HG03575 (cell line): ENCODE measurements at regions not wholly inside any gene's neighbourhood (a gene's known extent, or its start where the extent isn't known, plus 50 kb on each side); places are given as distances from the start of the nearest gene placed in this dataset.

ENCODE experiments used
- ATAC-seq: cut with Tn5 transposase; IDR thresholded peaks from one replicate; pipeline ENCODE4 v1.9.1; 2021; ENCODE audit not compliant: unreplicated experiment, insufficient number of reproducible peaks, low FRiP score; ENCODE audit errors: extremely low read depth

- ATAC-seq = no peak
Observed at GRCh38 chr2:30041884-30042283, 104.9 kb upstream of the YPEL5 start.

DNA sequence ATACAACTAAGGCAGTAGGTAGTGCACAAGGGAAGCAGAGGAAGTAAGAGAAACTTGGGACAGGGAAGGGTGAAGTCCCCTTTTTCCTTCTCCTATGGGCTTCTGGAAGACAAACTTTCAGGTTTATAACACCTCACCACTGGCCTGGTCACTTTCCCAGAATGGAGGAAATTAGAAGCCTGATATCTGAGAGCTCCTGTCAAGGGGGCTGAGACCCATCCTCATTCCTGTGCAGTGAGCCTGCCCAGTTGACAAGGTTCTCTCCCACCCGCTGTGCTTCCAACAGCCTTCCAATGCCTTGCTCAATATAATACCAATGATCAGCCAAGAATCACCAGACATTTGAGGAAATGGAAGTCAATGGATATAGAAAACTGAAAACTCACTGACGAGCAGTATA, 100.4 kb upstream of the YPEL5 start:
- no peak for ATAC-seq

GRCh38 chr2:30046979-30047378, 99.8 kb upstream of the YPEL5 start:
- no peak for ATAC-seq

DNA sequence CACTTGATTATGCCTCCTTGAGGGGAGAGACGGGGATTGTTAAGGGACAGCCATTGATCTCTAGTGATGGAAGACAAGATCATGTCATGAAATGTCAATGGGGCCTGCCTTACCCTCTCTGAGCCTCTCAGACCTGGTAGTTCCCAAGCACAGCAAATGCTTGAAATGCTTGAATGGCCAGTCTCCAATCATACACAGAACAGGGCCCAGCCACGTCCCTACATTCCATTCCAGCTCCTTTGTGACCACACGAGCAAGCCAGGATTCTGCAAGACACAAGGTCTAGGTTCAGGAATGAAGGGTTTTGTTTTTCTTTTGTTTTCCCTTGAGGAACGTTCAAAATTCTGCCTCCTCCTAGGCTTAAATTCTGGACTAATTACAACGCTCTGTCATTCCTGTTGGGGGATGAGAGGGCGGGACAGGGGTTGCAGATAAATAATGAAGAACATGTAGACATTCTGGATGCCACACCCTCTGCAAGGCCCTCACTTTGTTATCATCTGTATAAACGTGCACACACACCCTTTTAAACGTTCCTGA, 98.1 kb upstream of the YPEL5 start:
- no peak for ATAC-seq

GRCh38 chr2:30055548-30055947, 91.3 kb upstream of the YPEL5 start:
- ATAC-seq = no peak

DNA sequence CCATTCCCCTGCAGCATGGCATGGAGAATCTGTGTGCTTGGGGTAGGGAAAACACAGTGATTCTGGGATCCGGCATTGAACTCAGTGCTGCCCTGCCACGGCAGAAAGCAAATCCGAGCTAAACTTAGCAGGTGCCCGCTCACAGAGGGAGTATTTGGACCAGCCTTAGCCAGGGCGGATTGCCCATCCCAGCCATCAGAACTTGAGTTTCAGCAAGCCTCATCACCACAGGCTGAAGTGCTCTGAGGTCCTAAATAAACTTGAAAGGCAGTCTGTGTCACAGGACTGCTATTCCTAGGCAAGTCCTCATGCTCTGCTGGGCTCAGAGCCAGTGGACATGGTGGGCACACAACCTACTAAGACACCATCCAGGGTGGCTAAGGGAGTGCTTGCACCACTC, 86.2 kb upstream of the YPEL5 start:
- no peak for ATAC-seq

DNA sequence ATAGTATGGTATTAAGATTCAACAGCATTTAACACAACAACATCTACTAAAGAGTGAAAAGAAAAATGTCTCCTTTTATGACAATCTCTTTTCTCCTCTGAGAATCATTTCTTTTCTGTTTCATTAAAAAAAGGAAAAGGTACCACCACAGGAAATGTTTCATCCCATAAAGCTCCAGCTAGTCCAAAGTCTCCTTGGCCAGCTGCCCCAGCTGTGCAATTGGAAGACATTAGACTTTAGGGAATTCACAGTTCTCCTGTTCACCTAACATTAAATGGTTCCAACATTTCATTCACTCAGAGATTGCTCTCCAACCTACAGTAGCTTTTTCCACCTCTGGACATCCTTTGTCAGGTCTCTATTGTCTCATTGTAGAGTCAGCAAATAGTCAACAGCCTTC, 78.7 kb upstream of the YPEL5 start:
- no peak for ATAC-seq

DNA sequence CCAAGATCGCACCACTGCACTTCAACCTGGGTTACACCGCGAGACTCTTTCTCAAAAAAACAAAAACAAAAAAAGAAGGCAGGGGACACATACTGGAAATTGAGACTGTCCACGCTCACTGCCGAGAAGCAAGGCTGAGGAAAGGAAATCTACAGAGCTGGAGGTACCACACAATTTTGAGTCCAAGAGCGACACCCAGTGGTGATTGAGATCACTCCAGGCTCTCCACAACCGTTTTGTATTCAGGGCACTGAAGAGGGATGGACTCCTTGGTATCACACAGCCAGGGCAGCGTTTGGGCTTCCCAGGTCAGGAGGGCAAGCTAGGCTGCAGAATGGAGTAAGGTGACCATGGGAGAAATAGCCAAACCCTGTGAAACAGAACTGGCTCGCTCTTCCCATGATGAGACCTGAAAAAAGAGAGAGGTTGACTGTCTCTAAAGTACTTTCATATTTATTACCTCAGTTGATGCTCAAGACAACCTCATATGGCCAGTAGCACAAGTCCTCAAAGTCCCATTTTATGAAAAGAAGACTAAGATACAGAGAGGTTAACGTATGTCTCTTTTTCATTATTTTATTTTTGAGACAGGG, 74.5 kb upstream of the YPEL5 start:
- ATAC-seq = no peak

DNA sequence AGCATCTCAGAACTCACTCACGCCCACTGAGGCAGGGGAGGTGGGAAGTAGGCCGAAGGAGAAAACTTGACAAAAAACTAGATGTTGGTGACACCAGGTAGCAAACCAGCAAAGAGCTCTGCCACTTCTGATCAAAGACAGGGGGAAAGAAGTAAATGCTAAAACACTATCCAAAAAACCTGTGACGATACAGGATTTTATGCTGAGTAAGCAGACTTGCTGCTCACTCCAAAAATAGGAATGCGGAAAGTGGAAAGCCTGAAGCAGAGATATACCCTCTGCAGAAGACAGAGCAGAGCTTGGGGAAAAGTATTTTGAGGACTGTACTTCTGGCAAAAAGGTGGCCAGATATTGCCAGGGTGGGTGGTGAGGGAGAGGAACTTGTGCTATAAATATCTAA, 73.3 kb upstream of the YPEL5 start:
- no peak for ATAC-seq

DNA sequence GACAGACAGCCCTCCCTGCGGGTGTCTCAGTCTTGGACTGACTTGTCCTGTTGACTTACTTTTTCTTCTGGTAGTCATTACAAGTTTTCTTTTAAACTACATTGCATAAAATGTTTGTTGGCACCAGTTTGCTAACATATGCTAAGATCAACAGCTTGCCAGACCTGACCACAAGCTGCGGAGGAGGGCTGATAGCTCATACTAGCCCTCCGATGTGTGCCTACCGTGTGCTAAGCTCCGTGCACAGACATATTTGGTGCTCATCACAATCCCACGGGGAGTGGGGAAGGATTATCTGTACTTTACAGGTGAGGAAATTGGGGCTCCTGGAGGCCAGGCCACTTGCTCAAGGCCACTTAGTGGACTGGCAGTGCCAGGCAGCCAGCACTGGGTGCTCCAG, 72.8 kb upstream of the YPEL5 start:
- ATAC-seq = no peak

DNA sequence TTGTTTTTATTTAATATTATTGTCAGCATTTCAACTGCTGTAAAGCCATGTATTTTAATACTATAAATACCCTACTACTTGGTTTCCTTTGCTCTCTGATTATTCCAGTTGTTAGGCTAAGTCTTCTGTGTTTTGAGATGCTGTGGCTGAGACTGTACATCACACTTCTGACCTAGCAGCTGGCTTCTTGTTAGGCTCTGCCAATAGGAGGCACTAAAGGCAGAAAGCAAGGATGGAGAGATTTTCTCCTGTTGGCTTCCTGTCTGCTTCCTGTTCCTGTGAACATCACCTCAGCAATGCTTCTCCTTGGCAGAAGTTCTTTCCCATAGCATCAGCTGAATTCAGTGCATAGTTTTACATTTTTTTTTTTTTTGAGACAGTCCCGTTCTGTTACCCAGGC, 68.3 kb upstream of the YPEL5 start:
- no peak for ATAC-seq

- ATAC-seq = no peak
Observed at GRCh38 chr2:30084915-30085314, 61.9 kb upstream of the YPEL5 start.

DNA sequence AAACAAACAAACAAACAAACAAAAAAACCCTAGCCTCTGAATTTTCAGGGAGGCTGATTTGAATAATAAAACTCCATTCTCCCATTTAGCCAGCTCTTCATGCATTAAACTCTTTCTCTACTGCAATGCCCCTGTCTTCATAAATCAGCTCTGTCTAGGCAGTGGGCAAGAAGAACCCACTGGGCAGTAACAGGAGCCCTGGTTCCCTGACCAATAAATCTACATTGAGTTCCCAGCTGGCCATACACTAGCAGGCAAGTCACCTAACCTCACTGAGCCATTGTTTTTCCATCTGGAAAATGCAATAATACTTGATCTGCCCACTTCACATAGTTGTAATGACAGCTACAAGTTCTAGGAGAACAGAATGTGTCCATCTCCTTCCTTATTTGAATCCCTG, 57.6 kb upstream of the YPEL5 start:
- ATAC-seq = no peak

DNA sequence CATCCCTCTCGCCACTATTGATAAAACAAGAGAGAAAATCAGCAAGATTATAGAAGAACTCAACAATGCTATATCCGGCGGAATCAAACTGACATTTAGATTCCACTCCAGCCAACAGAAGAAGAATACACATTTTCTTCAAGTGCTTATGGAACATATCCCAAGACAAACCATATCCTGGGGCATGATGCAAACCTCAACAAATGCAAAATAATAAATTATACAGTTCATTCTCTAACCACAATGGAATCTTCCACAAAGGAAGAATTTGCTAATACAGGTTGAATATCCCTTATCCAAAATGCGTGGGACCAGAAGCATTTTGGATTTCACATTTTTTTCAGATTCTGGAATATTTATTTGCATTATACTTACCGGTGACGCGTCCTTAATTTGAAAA, 51.4 kb upstream of the YPEL5 start:
- ATAC-seq = no peak

- no peak for ATAC-seq
Observed at GRCh38 chr2:30096451-30096850, 50.4 kb upstream of the YPEL5 start.
